GM08714 (cell line): ENCODE measurements at regions not wholly inside any gene's neighbourhood (a gene's known extent, or its start where the extent isn't known, plus 50 kb on each side); places are given as distances from the start of the nearest gene placed in this dataset.
"Not testable (repeated sequence)": the region's sequence is repeated elsewhere in the genome, so short reads cannot be mapped to it uniquely, and the experiment has no call there.

Source experiments
- H3K4me3 ChIP-seq: fragments of 200-500 bp; sonication (Bioruptor generic); 2 replicates; pipeline ENCODE4 v1.5.1; 2014; ENCODE audit warnings: mild to moderate bottlenecking, low read length, inconsistent platforms
- ZNF274 ChIP-seq: IDR thresholded peaks from 2 replicates; pipeline ENCODE4 v1.6.1; 2012; ENCODE audit warnings: mild to moderate bottlenecking, low read depth, low read length

DNA sequence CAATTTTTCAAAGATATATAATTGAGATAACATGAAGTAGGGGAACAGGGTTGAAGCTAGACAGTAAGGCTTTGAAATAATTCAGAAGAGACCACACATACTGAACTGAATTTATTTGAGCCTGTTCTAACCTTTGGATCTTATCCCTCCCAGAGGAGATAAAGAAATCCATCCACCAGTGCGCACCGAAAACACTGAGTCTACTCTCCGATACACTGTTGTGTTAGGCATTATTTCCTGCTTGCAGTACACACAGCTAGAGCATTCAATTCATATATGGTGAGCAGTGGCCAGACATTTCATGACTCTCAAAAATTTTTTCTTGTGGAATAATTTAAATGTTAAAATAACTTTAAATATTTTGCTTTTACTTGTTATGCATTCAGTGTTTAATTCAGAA is 342.7 kb downstream of the GPD2 start:
- H3K4me3 ChIP-seq = no peak overlapping the region
- TF ChIP-seq ZNF274 = no peak

DNA sequence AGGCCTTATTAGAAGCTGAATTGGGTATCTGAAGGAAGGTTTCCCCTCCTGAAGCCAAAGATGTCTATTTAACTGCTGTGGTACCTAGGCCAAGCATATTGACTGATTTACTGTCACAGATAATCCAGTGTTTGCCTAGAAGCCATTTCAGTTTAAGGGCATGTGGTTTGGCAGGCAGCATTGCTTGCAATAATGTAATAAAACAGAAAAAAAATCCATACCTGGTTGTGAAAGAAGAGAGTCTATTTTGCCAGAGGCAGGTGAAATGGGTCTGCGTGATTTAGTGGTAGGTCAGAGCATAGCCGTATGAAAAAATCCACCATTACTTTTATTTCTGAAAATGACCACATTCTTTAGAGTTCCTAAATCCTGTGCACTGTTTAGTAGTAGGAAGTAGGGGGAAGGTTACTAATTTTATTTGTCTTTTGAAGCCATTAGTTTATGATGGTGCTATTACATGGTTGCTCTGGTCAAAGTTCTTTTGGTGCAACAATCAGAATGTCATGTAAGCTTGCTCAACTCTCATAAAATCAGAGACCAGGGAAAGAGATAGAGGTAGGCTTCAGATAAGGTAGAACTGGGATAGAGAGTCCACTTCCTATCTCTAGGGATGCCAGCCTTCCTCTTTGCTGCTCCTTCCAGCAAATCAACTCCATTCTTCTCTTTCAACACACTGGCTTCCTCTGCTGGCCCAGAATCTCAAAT is 343.4 kb downstream of the GPD2 start:
- H3K4me3 ChIP-seq = no peak overlapping the region
- TF ChIP-seq ZNF274 = no peak

DNA sequence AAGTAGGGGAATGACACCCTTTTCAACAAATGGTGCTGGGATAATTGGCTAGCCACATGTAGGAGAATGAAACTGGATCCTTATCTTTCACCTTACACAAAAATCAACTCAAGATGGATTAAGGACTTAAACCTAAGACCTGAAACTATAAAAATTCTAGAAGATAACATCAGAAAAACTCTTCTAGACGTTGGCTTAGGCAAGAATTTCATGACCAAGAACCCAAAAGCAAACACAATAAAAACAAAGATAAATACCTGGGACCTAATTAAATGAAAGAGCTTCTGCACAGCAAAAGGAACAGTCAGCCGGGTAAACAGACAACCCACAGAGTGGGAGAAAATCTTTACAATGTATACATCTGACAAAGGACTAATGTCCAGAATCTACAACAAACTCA is 345.5 kb downstream of the GPD2 start:
- not testable (repeated sequence) for H3K4me3 ChIP-seq

DNA sequence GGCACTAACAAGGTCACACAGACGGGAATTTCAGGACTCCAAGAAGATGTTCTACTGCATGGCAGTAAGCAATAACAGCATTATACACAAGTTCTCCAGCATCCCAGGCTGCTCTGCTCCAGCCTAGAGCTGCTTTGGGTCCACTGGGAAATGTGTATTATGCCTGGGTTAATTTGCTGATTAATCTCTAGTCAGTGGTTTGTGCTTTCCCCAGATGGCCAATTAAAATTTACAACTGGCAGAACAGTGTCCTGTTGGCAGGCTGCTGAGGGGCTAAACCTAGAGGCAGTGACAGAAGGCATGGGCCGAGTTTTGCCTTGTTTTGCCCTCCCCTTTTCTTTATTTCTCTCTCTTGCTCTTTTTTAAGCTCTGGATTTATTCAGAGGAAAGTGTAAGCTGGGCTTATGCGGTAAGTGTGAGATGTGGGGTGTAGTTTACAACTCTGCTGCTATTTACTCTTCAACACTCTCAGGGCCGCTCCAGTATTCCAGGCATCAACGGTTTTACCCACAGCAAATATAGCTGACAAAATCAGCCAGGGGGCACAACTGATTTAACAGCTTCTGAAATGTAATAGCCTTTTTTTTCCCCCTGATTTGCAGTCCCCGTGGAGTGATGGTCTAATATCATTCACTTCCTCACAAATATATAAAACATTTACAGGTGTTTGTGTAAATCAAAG is 348.0 kb downstream of the GPD2 start:
- TF ChIP-seq ZNF274 = no peak

DNA sequence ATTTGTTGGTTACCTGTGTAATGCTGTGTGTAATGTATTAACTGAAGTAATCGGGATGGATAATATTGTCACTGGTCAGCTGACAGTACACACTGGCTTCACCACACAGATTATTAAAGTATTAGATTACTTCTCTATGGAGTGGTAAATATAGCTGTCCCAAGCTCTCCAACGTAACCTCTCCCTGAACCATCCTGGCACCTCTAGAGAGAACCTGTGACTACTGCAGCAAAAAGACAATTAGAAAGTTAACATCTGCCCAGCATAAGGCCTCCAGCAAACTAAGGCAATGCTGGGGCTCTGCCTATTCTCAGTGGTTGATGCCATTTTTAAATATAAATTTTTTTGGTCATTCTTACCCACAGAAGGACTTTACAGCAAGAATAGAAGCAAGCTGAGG is 351.3 kb downstream of the GPD2 start:
- H3K4me3 ChIP-seq = no peak overlapping the region
- no peak for TF ChIP-seq ZNF274

More for the DNA sequence above, 348.0 kb downstream of the GPD2 start:
- H3K4me3 ChIP-seq = no peak overlapping the region

DNA sequence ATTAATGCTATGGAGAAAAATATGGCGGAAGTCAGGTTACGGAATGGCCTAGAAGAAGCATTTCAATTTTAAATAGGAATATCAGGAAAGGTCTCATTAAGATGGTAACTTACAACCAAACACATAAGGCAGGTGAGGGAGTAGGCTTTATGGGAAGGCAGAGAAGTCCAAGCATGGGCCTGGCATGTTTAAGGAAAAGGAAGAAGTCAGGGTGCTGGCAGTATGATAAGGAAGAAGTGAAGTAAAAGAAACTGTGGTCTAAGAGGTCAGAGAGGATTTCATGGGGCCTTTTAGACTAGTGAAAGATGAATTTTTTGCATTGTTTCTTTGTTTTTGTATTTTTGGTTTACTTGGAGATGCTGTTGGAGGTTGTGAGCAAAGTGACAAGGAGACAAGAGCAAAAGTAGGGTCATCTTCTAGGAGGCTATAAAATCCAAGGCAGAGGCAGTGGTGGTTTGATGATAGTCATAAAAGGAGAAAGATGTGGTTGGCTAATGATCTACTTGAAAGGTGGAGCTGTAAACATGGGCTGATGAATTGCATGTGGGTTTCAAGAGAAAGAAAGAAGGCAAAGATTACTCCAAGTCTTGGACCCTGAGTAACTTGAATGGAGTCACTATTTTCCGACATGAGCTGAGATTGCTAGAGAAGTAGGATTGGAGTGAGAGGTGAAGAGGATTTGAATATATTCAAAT is 354.3 kb downstream of the GPD2 start:
- TF ChIP-seq ZNF274 = no peak
- no peak overlapping the region for H3K4me3 ChIP-seq

DNA sequence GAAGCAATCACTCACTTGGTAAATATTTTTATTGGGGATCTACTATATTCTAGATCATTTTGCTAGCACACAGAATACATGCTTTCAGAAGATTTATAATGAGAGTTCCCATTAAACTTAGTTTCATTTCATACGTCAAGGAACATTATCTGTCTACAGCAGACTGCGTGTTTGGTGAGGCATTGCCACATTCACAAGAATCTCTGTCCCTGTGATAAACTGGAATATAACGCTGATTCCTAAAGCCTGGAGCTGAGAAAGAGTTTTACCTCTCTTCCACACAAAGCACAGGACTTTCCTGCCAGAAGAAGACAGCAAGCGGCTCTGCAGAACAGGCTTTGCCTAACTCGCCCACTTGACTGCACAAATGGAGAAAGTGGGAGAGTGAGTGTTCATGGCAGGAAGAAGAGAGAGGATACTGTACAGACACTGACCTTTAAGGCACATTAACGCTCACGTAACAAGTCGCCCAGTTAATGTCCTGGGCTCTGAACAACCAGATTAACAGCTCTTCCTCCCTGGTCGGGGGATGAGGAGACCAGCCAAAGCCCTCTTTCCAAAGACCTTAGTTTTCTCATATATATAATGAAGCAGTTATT is 356.2 kb downstream of the GPD2 start:
- no peak for TF ChIP-seq ZNF274
- H3K4me3 ChIP-seq = no peak overlapping the region

DNA sequence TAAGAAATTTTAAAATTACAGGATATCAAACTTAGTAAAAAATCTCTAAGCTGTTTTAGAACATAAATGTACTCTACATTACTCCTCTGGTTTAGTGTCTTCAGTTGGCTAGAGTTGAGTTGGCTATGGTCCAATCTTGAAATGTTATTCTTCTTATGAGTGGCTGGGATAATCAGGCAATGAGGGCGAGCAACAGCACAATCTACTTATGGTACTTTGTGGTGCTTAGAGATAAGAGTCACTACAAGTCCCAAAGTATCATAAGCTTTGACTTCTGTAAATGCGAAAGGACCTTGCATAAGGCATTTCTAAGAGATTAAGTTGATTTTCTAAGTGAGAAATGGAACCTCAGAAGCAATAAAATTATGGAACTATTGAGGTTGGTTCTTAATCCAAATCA is 361.7 kb downstream of the GPD2 start:
- TF ChIP-seq ZNF274 = no peak
- H3K4me3 ChIP-seq = no peak overlapping the region

DNA sequence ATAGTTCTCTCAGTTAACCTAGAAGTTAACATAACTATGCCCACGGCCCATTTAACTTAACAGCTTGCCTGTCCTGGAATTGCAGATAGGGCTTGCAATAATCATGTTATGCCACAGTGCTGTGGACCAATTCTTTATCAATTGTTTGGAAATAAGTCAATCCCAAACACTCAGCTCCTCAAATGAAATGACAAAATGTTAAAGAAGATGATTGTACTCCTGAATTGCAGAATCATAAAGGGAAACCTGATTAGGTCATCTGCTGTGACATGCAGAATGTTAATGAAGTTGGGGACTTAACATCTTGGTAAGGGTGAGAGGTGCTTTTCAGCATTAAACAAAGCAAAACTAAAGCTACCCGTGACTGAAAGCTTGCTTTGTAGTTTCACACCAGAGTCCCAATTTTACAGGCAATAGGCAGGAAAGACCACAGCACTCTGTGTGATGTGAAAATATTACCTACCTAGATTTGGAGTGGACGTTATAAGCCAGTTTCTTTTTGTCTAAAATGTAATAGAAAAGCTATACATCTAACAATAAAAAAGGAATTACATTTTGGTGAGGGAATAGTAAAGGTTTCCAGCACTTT is 364.0 kb downstream of the GPD2 start:
- no peak for TF ChIP-seq ZNF274
- H3K4me3 ChIP-seq = no peak overlapping the region

DNA sequence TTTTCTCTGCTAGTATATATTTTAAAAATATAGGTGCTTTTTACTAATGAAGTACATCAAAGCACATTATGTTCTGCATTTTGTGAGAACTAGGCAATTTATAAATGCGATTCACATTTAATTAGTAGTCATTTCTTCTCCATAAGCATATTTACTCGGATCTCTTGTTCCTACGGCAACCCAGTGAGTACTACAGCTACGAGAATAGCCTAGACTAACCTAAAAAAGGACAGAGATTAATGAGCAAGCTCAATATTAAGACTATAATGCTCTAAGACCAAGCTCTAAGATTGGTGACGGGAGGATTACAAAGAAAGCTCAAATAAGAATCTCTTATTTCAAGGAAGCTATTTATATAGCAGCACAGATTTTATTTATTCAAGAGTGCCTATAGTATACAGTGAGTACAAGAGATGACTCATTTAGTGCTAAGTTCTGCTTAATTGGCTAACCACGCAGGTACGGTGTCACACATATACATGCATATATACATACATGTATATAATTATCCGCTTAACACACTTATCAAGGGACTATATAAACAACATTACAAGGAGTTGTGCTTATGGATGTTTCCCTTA is 364.7 kb downstream of the GPD2 start:
- no peak overlapping the region for H3K4me3 ChIP-seq
- no peak for TF ChIP-seq ZNF274

DNA sequence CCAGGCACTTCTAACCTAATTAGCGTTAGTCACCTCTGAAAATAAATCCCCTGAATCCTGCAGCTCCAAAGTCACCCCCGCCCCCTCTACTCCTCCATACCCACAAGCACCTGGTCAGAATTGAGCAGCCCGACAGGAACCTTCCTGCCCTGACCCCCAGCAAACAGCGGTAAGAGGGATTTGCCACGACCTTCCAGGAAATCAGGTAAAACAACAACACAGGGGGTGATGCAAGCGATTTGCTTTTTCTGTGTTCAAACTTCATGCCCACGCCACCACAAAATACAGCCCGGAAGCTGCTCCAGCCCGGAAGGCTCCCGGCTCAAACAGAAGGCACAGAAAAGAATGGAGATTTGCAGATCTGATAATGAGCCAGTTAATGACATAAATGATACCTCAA is 367.1 kb downstream of the GPD2 start:
- H3K4me3 ChIP-seq = no peak overlapping the region
- no peak for TF ChIP-seq ZNF274

DNA sequence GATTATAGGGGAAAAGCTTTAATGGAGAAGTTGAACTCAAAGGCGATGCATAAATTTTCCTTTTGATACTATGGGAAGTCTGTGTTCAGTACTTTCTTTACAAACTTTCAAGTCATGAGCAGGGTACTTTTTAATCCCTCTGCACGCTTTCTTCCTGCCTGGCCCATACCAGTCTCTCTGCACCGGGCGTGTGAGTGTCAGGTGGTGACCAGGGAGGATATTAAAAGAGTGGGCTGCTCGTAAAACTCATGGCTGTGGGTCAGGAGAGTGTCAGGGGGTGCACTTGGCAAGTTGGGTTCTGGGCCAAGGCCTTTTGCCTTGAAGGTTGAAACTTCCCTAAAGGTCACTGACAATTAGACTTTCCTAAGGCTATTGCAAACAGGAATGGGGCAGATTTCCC is 367.8 kb downstream of the GPD2 start:
- H3K4me3 ChIP-seq = no peak overlapping the region
- TF ChIP-seq ZNF274 = no peak

DNA sequence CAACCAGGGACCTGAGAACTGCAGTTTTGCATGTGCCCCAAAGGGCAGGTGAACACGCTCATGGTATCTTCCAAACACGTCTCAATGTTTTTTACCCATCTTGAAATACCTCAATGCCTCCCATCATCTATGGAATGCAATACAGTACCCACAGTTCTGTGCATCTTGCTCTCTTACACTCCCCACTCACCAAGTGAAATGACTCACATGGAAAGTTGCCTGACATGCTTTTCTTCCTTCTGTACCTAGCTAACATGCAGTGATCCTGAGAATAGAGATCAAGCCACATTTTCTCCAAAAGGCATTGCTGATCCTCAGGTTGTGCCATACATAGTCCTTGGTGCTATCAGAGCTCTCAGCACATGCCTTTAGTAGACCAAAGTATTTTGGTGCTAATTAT is 373.9 kb downstream of the GPD2 start:
- no peak overlapping the region for H3K4me3 ChIP-seq
- TF ChIP-seq ZNF274 = no peak

DNA sequence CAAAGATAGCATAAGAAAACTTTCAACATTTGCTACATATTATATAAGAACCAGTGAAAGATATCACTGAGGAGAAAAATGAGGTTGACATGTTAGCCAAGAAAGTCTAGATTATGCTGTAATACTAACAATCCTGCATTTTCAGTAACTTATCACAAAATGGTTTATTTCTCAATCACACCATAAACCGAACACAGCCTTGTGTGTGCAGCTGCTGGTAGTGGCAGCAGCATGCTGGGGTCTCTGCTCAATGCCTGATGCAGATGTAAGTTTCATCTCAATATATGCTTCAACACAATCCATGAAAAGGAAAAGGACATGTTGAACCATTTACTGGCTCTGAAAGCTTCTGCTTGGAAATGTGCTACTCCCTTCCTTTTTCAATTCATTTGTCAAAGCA is 376.3 kb downstream of the GPD2 start:
- no peak for TF ChIP-seq ZNF274

More for the DNA sequence above, 376.3 kb downstream of the GPD2 start:
- H3K4me3 ChIP-seq = no peak overlapping the region
